Activated naive CD4-positive, alpha-beta T cell treated with anti-CD3 and anti-CD28 coated beads for 36 hours (primary cell): ENCODE measurements at regions not wholly inside any gene's neighbourhood (a gene's known extent, or its start where the extent isn't known, plus 50 kb on each side); places are given as distances from the start of the nearest gene placed in this dataset.

Experiments
- CTCF ChIA-PET: fragments of 350-600 bp; sonication (Branson Sonifier 250); formaldehyde crosslinking; loops from one replicate; lab custom pipeline; 2021; ENCODE audit warnings: antibody characterized with exemption; lab: Charles Lee
- DNase-seq: peaks from one replicate; pipeline ENCODE4 v3.0.0-alpha.2; 2020
- H3K27ac Mint-ChIP-seq: one replicate; pipeline ENCODE4 v1.8.0; 2021; ENCODE audit warnings: mild to moderate bottlenecking, mixed read lengths
- H3K27me3 Mint-ChIP-seq: one replicate; pipeline ENCODE4 v1.8.0; 2021; ENCODE audit warnings: low read depth, mixed read lengths
- H3K36me3 Mint-ChIP-seq: one replicate; pipeline ENCODE4 v1.8.0; 2021; ENCODE audit warnings: low read depth, mixed read lengths
- H3K4me1 Mint-ChIP-seq: one replicate; pipeline ENCODE4 v1.8.0; 2021; ENCODE audit warnings: low read depth, mixed read lengths
- H3K4me3 Mint-ChIP-seq: one replicate; pipeline ENCODE4 v1.8.0; 2021; ENCODE audit warnings: mild to moderate bottlenecking, moderate library complexity, mixed read lengths
- H3K9me3 Mint-ChIP-seq: one replicate; pipeline ENCODE4 v1.8.0; 2021; ENCODE audit warnings: mixed read lengths
- intact Hi-C: fragments of 100-400 bp; cut with micrococcal nuclease; formaldehyde crosslinking; loops from one replicate; pipeline ENCODE4 v1.15.1; 2023

- no peak overlapping the region for H3K4me3 Mint-ChIP-seq
- no peak overlapping the region for H3K27ac Mint-ChIP-seq
- H3K4me1 Mint-ChIP-seq, result no peaks in the 10 kb centered on the region
- intact Hi-C loops, result no loop called here
- CTCF ChIA-PET, result no interaction called here
- H3K27me3 Mint-ChIP-seq, result no peaks in the 10 kb centered on the region
- H3K9me3 Mint-ChIP-seq, result no peaks in the 10 kb centered on the region
- no peaks in the 10 kb centered on the region for H3K36me3 Mint-ChIP-seq
- no peak for DNase-seq
These were observed 109.9 kb downstream of the LYPLAL1 start for GRCh38 chr1:219283541-219283940.

- no peak for DNase-seq
- H3K4me1 Mint-ChIP-seq, result no peaks in the 10 kb centered on the region
- no peak overlapping the region for H3K27ac Mint-ChIP-seq
- H3K27me3 Mint-ChIP-seq, result no peaks in the 10 kb centered on the region
- H3K9me3 Mint-ChIP-seq, result no peaks in the 10 kb centered on the region
- CTCF ChIA-PET, result no interaction called here
- H3K36me3 Mint-ChIP-seq, result no peaks in the 10 kb centered on the region
- intact Hi-C loops, result no loop called here
- no peak overlapping the region for H3K4me3 Mint-ChIP-seq
These were observed 108.2 kb downstream of the LYPLAL1 start for GRCh38 chr1:219281831-219282230.

GRCh38 chr1:219279017-219279770 lies 105.5 kb downstream of the LYPLAL1 start:
- CTCF ChIA-PET, result no interaction called here
- H3K4me1 Mint-ChIP-seq, result no peaks in the 10 kb centered on the region
- DNase-seq, result no peak
- H3K27me3 Mint-ChIP-seq, result no peaks in the 10 kb centered on the region
- no peak overlapping the region for H3K4me3 Mint-ChIP-seq
- H3K36me3 Mint-ChIP-seq, result no peaks in the 10 kb centered on the region
- intact Hi-C loops, result no loop called here
- H3K9me3 Mint-ChIP-seq, result no peaks in the 10 kb centered on the region
- no peak overlapping the region for H3K27ac Mint-ChIP-seq

GRCh38 chr1:219278288-219278687 lies 104.6 kb downstream of the LYPLAL1 start:
- H3K4me1 Mint-ChIP-seq, result no peaks in the 10 kb centered on the region
- intact Hi-C loops, result no loop called here
- CTCF ChIA-PET, result no interaction called here
- H3K27ac Mint-ChIP-seq, result no peak overlapping the region
- H3K27me3 Mint-ChIP-seq, result no peaks in the 10 kb centered on the region
- no peaks in the 10 kb centered on the region for H3K9me3 Mint-ChIP-seq
- no peaks in the 10 kb centered on the region for H3K36me3 Mint-ChIP-seq
- no peak overlapping the region for H3K4me3 Mint-ChIP-seq
- DNase-seq, result no peak

- Mint-ChIP-seq H3K27me3 (no peaks in the 10 kb centered on the region), H3K27ac (no peak overlapping the region), H3K9me3 (no peaks in the 10 kb centered on the region), H3K4me1 (no peaks in the 10 kb centered on the region), H3K36me3 (no peaks in the 10 kb centered on the region), H3K4me3 (no peak overlapping the region)
- no peak for DNase-seq
- intact Hi-C loops, result no loop called here
- CTCF ChIA-PET, result interaction anchor here (1.2 kb wide), 1 partner anchor 16 kb away, joined by 4 read pairs; no protein-coding TSS in a partner anchor
These were observed 103.8 kb downstream of the LYPLAL1 start for GRCh38 chr1:219277304-219278105.

- CTCF ChIA-PET, result interaction anchor here (1.2 kb wide), 1 partner anchor 15 kb away, joined by 4 read pairs; no protein-coding TSS in a partner anchor
- Mint-ChIP-seq H3K9me3 (no peaks in the 10 kb centered on the region), H3K27me3 (no peaks in the 10 kb centered on the region), H3K4me1 (no peaks in the 10 kb centered on the region), H3K27ac (no peak overlapping the region), H3K4me3 (no peak overlapping the region), H3K36me3 (no peaks in the 10 kb centered on the region)
- no peak for DNase-seq
- intact Hi-C loops, result no loop called here
These were observed 102.5 kb downstream of the LYPLAL1 start for GRCh38 chr1:219276049-219276738.

GRCh38 chr1:219273088-219273686 lies 99.5 kb downstream of the LYPLAL1 start:
- H3K36me3 Mint-ChIP-seq, result no peaks in the 10 kb centered on the region
- intact Hi-C loops, result no loop called here
- no peak for DNase-seq
- H3K4me1 Mint-ChIP-seq, result no peaks in the 10 kb centered on the region
- CTCF ChIA-PET, result interaction anchor here (1.1 kb wide), 1 partner anchor 144 kb away, joined by 3 read pairs; no protein-coding TSS in a partner anchor
- no peak overlapping the region for H3K4me3 Mint-ChIP-seq
- H3K27ac Mint-ChIP-seq, result no peak overlapping the region
- H3K27me3 Mint-ChIP-seq, result no peaks in the 10 kb centered on the region
- no peaks in the 10 kb centered on the region for H3K9me3 Mint-ChIP-seq

GRCh38 chr1:219271818-219272535 lies 98.3 kb downstream of the LYPLAL1 start:
- Mint-ChIP-seq H3K9me3 (no peaks in the 10 kb centered on the region), H3K4me3 (no peak overlapping the region), H3K4me1 (no peaks in the 10 kb centered on the region), H3K27me3 (no peaks in the 10 kb centered on the region), H3K36me3 (no peaks in the 10 kb centered on the region), H3K27ac (no peak overlapping the region)
- no peak for DNase-seq
- CTCF ChIA-PET, result interaction anchor here (1.1 kb wide), 1 partner anchor 145 kb away, joined by 3 read pairs; no protein-coding TSS in a partner anchor
- intact Hi-C loops, result no loop called here

- DNase-seq, result no peak
- intact Hi-C loops, result no loop called here
- no peaks in the 10 kb centered on the region for H3K36me3 Mint-ChIP-seq
- CTCF ChIA-PET, result no interaction called here
- H3K27me3 Mint-ChIP-seq, result no peaks in the 10 kb centered on the region
- H3K9me3 Mint-ChIP-seq, result no peaks in the 10 kb centered on the region
- no peaks in the 10 kb centered on the region for H3K4me1 Mint-ChIP-seq
- no peak overlapping the region for H3K27ac Mint-ChIP-seq
- H3K4me3 Mint-ChIP-seq, result no peak overlapping the region
These were observed 95.5 kb downstream of the LYPLAL1 start for GRCh38 chr1:219269171-219269570.

GRCh38 chr1:219266524-219266923 lies 92.8 kb downstream of the LYPLAL1 start:
- CTCF ChIA-PET, result no interaction called here
- peaks cover 11% of the 10 kb centered on the region for H3K9me3 Mint-ChIP-seq
- H3K27me3 Mint-ChIP-seq, result no peaks in the 10 kb centered on the region
- no peaks in the 10 kb centered on the region for H3K36me3 Mint-ChIP-seq
- intact Hi-C loops, result no loop called here
- DNase-seq, result no peak
- no peak overlapping the region for H3K27ac Mint-ChIP-seq
- H3K4me1 Mint-ChIP-seq, result no peaks in the 10 kb centered on the region
- H3K4me3 Mint-ChIP-seq, result no peak overlapping the region

GRCh38 chr1:219265026-219265515 lies 91.4 kb downstream of the LYPLAL1 start:
- Mint-ChIP-seq H3K27me3 (no peaks in the 10 kb centered on the region), H3K4me1 (no peaks in the 10 kb centered on the region), H3K9me3 (peaks cover 12% of the 10 kb centered on the region), H3K4me3 (no peak overlapping the region), H3K36me3 (no peaks in the 10 kb centered on the region), H3K27ac (no peak overlapping the region)
- intact Hi-C loops, result no loop called here
- DNase-seq, result no peak
- CTCF ChIA-PET, result no interaction called here
